DMS53 (cell line): ENCODE measurements at regions not wholly inside any gene's neighbourhood (a gene's known extent, or its start where the extent isn't known, plus 50 kb on each side); places are given as distances from the start of the nearest gene placed in this dataset.

Experiments used
- DNase-seq: peaks from one replicate; lab custom pipeline; 2025; lab: John Stamatoyannopoulos, UW

GRCh38 chr7:51539840-51540239 lies 223.2 kb upstream of the COBL start:
- DNase-seq, result no peak

- DNase-seq, result no peak
Observed at GRCh38 chr7:51528172-51528571, 211.6 kb upstream of the COBL start.

GRCh38 chr7:51521694-51522312 lies 205.2 kb upstream of the COBL start:
- DNase-seq, result no peak

GRCh38 chr7:51521054-51521453 lies 204.4 kb upstream of the COBL start:
- DNase-seq, result no peak

DNA sequence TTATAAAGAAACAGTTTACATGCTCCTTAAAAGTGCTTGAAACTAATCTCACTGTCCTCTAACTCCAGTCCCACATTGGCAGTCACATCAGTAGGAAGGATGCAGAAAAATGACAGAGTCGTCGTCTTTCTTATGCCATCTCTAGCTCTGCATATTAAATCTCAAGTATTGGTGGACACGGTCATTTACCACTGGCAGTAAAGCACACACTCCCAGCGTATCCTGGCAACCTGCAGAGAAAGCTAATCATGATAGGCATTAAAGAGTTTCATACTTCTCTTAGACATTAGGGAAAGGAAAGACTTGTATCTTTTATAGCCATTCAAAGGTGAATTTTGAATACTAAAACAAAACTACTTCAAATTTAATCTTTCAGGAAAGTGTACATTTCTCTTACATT lies 202.0 kb upstream of the COBL start:
- DNase-seq, result no peak

GRCh38 chr7:51517187-51517586 lies 200.6 kb upstream of the COBL start:
- DNase-seq, result no peak

GRCh38 chr7:51501620-51502019 lies 185.0 kb upstream of the COBL start:
- DNase-seq, result no peak

DNA sequence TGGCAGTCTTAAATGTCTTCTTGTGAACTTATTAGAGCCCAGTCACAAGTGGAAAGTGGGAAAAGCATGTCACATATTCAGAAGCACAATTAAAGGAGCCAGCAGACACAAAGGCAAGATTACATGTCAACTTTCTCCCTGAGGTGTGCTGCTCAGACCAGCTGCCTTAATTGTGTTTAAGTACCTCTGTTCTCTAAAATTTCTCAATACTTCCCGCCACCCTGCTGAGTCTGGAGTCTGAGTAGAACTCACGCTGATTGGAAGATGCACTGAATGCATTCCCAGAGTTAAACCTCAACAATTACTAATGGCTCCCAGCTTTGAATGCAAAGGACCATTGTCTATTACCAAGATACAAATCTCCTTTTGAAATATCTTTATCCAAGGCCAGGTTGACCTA lies 166.4 kb upstream of the COBL start:
- no peak for DNase-seq

GRCh38 chr7:51481421-51481820 lies 164.8 kb upstream of the COBL start:
- no peak for DNase-seq

- peak; percentile 16 for DNase-seq
Observed at GRCh38 chr7:51477819-51478218, 161.2 kb upstream of the COBL start.

GRCh38 chr7:51477323-51477722 lies 160.7 kb upstream of the COBL start:
- no peak for DNase-seq

- DNase-seq, result no peak
Observed at GRCh38 chr7:51476026-51476425, 159.4 kb upstream of the COBL start.

DNA sequence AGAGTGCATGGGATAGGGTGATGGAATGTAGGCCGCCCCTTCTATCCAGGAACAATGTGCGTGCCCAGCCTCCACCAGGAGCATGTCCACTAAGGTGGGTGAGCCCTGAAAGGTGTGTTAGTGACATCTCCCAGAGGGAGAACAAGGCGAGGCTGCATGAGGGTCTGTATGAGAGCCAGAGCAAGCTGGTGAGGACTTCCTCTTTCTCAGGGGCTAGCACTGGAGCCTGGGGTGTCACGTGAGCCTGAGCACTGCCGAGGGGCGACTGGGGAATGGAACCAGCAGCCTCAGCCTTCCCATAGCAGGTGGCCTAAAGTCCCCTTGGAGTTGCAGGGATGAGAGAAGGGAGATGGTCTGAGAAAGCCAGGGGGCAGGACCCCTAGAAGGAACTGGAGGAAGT lies 156.3 kb upstream of the COBL start:
- DNase-seq, result no peak

DNA sequence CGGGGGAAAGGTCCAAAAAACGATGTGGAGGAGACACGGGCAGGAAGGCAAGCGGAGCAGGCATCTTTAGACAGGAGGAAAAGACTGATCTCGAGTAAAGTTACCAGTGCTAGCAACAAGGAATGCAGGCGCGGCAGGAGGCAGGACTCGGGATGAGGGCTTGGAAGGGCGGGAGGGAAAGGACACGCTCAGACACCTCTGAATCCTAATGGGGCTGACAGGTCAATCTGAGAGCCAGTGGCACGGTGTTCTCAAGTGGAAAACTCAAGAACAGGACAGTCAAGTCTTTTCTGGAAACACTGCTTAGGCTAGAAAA lies 155.3 kb upstream of the COBL start:
- peak; percentile 39 for DNase-seq

DNA sequence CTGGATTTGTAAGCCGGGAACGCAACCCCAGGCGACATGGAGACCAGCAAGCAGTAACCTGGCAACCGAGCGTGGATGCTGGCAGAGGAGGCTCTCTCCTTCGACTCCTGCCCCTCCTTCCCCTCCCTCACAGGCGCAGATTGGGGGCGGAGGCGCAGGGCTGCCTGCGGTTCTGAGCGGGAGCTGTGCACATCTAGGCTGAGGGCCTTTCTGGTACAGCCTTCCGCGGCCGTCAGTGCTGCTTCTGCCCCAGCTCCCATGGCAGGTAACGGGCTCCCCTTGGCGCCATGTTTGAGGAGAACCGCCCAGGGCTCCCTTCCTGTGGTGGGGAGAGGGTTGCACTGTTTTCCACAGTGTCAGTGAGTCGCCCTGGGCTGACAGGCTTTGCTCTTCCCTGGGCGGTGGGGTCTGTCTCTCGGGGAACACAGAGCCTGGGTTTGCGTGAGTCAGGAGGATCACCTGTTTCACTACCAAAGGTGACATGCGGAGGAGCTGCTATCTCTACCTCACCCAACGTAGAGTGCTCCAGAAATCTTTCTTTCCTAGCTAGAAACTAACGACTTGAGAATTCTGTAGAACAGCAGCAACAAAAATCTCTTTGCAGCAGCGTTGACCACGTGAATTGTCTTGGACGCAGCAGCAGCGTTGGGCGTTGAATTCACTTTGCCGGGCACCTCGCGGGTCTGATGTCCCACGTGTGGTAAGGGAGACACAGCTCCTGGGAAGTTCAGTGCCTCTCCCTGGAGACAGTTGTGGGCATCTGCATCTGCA lies 154.8 kb upstream of the COBL start:
- peak; percentile 39 for DNase-seq

DNA sequence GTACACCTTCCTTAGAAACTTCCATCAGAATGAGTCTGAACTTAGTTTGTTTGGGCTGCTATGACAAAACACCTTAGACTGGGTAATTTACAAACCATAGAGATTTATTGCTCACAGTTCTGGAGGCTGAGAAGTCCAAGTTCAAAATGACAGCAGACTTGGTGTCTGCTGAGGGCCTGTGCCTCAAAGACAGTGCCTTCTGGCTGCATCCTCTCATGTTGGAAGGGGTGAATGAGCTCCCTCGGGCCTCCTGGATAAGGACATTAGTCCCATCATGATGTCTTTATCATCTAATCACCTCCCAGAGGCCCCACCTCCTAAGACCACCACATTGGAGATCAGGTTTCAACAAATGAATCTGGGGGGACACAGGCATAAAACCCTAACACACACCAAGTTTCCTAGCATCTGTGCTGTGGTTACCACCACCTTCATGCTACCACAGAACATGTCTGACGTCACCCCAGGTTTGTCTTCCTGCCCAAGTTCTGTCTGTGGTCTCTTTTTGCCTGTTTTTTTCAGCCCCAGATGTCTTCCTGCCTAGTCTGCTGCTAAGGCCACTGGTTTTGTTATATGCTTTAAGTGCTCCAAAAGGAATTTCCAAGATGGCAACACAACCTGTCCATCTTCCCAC lies 150.9 kb upstream of the COBL start:
- no peak for DNase-seq

GRCh38 chr7:51459809-51460208 lies 143.2 kb upstream of the COBL start:
- no peak for DNase-seq

GRCh38 chr7:51458693-51459092 lies 142.1 kb upstream of the COBL start:
- no peak for DNase-seq

DNA sequence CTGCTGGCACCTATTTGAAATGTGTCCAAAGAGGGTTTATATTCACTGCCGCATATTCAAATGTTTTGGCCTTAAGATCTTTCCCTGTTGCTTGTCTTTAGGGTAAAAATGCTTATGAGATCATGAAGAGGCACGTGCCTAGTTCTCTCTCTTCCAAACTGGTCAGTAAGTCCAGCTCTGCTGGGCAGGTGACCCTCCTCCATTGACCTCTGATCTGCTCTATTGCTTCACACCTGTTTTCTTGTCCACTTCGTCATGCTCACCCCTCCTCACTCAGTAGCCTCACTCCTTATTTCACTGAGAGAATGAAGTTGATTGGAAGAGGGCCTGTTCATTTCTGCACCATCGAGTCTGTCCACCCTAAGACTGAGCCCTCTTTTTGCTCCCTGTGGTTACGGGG lies 140.5 kb upstream of the COBL start:
- no peak for DNase-seq

GRCh38 chr7:51456431-51457060 lies 139.9 kb upstream of the COBL start:
- DNase-seq, result no peak

GRCh38 chr7:51455948-51456347 lies 139.3 kb upstream of the COBL start:
- DNase-seq, result peak; percentile 83

DNA sequence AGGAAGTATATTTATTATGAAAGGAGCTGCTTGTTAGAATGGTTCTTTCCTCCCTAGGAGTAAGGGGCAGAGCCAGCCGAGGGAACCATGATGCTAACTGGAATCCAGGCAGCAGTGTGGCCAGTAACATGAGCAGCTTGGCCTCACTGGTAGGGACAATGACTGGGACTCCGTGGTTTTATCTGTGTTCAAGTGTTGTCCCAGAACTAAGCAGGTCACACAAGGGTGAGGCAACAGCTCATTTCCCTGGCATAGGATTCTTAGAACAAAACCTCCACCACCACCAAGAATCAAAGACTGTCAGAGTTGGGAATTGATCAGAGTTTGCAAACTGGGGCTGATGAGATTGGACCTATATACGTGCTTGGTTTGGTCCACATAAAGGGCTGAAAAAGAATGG lies 138.9 kb upstream of the COBL start:
- peak; percentile 60 for DNase-seq

DNA sequence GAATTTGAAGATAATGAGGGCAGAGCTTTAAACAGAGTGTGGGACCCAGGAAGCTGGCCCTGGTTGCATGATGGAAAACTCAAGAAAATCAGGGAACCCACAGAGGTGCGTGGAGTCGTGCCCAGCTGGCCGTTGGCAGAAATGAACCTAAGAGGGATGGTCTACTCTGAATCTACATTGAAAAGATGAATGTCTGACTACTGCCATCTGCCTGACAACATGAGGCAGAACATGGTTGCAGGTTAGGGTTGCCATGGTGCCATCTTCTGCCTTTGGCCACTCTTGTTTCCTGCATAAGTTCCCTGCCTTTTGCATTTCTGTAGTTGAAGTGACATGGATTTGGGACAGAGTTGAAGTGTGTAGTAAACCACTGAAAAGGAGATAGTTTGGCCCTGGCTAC lies 138.5 kb upstream of the COBL start:
- peak; percentile 73 for DNase-seq
